ENCODE measurements at regions not wholly inside any gene's neighbourhood (a gene's known extent, or its start where the extent isn't known, plus 50 kb on each side); places are given as distances from the start of the nearest gene placed in this dataset.

DNA sequence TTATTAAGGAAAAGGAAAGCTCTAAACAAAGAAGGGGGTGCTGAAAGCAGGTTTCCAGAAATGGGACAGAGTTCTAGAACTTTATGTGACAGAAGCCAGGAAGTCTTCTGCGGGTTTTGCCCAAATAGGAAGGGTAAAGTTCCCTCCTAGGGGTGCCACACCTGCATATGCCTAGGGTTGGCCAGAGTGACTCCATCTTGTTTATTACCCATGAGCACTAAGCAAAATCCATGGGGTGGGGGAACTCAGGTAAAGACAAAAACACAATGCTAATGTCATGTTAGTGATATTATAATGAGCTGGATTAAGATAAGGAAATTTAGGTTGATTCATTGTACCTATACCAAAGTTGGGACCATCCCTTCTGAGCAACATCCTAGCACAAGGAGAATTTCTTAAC, 1132.7 kb downstream of the KCNT2 start:
- no peak for DNase-seq
- H4K20me1 ChIP-seq (ENCODE audit: insufficient read depth, low read length) = no peaks in the 10 kb centered on the region
- no peaks in the 10 kb centered on the region for H3K36me3 ChIP-seq (ENCODE audit: insufficient read depth, low read length)
- no peak overlapping the region for H3K9ac ChIP-seq (ENCODE audit: low read depth, low read length)
- H3K4me3 ChIP-seq (ENCODE audit: low read depth in 1 of 2, low read length in 2 of 2) = no peak overlapping the region; a peak in 1 of 4 replicates
- no peaks in the 10 kb centered on the region for H3K79me2 ChIP-seq (ENCODE audit: insufficient read depth, low read length)
- no peak for ATAC-seq (ENCODE audit: insufficient read depth, low read depth)
- TF ChIP-seq, protein P1, sequence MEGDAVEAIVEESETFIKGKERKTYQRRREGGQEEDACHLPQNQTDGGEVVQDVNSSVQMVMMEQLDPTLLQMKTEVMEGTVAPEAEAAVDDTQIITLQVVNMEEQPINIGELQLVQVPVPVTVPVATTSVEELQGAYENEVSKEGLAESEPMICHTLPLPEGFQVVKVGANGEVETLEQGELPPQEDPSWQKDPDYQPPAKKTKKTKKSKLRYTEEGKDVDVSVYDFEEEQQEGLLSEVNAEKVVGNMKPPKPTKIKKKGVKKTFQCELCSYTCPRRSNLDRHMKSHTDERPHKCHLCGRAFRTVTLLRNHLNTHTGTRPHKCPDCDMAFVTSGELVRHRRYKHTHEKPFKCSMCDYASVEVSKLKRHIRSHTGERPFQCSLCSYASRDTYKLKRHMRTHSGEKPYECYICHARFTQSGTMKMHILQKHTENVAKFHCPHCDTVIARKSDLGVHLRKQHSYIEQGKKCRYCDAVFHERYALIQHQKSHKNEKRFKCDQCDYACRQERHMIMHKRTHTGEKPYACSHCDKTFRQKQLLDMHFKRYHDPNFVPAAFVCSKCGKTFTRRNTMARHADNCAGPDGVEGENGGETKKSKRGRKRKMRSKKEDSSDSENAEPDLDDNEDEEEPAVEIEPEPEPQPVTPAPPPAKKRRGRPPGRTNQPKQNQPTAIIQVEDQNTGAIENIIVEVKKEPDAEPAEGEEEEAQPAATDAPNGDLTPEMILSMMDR (IDR thresholded peaks at IDR 0.05; ENCODE audit: borderline replicate concordance, extremely low read depth, low read length, poor library complexity, severe bottlenecking) = no peak
- TF ChIP-seq EZH2 (IDR thresholded peaks at IDR 0.05; ENCODE audit: borderline replicate concordance, low read depth, low read length, severe bottlenecking) = no peak
- no peaks in the 10 kb centered on the region for H3K27me3 ChIP-seq (ENCODE audit: insufficient read depth, low read length, poor library complexity)
- H2AFZ ChIP-seq (ENCODE audit: low read depth, low read length) = no peak overlapping the region
- no peak overlapping the region for H3K4me2 ChIP-seq (ENCODE audit: insufficient read depth, low read length)
- H3K9me3 ChIP-seq (ENCODE audit: insufficient read depth, low read length, severe bottlenecking) = no peaks in the 10 kb centered on the region
- H3K27ac ChIP-seq (ENCODE audit: low read length) = no peak overlapping the region
- no peaks in the 10 kb centered on the region for H3K4me1 ChIP-seq (ENCODE audit: insufficient read depth, low read length)

DNA sequence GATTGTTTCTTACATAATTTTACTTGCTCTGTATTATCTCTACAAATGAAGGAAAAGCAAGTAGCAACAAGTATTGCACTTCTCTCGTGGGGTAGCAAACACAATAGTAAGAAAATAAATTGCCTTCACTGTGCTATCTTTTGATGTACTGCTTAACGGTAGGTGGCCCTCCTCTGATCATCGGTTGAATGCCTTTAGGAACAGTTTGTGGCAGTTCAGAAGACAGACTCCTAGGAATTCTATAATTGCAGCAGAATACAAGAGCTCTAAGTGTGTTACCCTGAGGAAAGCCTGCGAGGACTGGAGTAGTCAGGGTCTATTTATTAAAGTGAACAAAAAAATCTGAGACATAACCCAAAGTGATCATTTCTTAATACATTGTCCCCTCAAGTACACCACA, 1135.9 kb downstream of the KCNT2 start:
- H3K27ac ChIP-seq (ENCODE audit: low read length) = no peak overlapping the region
- no peaks in the 10 kb centered on the region for H3K27me3 ChIP-seq (ENCODE audit: insufficient read depth, low read length, poor library complexity)
- no peak overlapping the region for H3K4me3 ChIP-seq (ENCODE audit: low read depth in 1 of 2, low read length in 2 of 2)
- DNase-seq (no peak), ATAC-seq (ENCODE audit: insufficient read depth, low read depth) (no peak)
- no peak overlapping the region for H3K4me2 ChIP-seq (ENCODE audit: insufficient read depth, low read length)
- no peak for TF ChIP-seq EZH2 (IDR thresholded peaks at IDR 0.05; ENCODE audit: borderline replicate concordance, low read depth, low read length, severe bottlenecking)
- TF ChIP-seq, protein P1 (IDR thresholded peaks at IDR 0.05; ENCODE audit: borderline replicate concordance, extremely low read depth, low read length, poor library complexity, severe bottlenecking) = no peak
- no peak overlapping the region for H2AFZ ChIP-seq (ENCODE audit: low read depth, low read length)
- H3K79me2 ChIP-seq (ENCODE audit: insufficient read depth, low read length) = no peaks in the 10 kb centered on the region
- H3K9ac ChIP-seq (ENCODE audit: low read depth, low read length) = no peak overlapping the region
- H4K20me1 ChIP-seq (ENCODE audit: insufficient read depth, low read length) = no peaks in the 10 kb centered on the region
- H3K9me3 ChIP-seq (ENCODE audit: insufficient read depth, low read length, severe bottlenecking) = no peaks in the 10 kb centered on the region
- H3K4me1 ChIP-seq (ENCODE audit: insufficient read depth, low read length) = no peaks in the 10 kb centered on the region
- no peaks in the 10 kb centered on the region for H3K36me3 ChIP-seq (ENCODE audit: insufficient read depth, low read length)

DNA sequence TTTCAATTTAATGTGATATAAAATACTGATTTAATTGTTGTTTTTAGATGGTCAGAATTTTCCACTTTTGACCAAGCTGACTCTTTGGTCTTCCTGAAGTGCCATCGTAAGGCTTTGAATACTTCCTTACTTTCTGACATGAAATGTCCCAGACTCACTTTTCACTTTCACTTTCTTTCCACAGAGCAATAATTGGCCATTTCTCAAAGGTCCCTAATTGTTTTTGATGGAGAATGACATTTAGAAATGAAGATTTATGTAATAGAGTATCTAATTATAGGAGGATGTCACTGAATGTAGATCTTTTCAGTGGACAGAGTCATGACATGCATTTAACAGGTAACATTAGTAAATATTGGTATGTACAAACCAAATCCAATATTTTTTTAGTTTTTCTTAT, 1141.6 kb downstream of the KCNT2 start:
- H3K4me3 ChIP-seq (ENCODE audit: low read depth in 1 of 2, low read length in 2 of 2) = no peak overlapping the region
- no peaks in the 10 kb centered on the region for H3K9me3 ChIP-seq (ENCODE audit: insufficient read depth, low read length, severe bottlenecking)
- no peak overlapping the region for H3K27ac ChIP-seq (ENCODE audit: low read length)
- no peak overlapping the region for H3K4me2 ChIP-seq (ENCODE audit: insufficient read depth, low read length)
- ATAC-seq (ENCODE audit: insufficient read depth, low read depth) (no peak), DNase-seq (no peak)
- H3K27me3 ChIP-seq (ENCODE audit: insufficient read depth, low read length, poor library complexity) = no peaks in the 10 kb centered on the region
- no peak overlapping the region for H3K9ac ChIP-seq (ENCODE audit: low read depth, low read length)
- no peaks in the 10 kb centered on the region for H3K4me1 ChIP-seq (ENCODE audit: insufficient read depth, low read length)
- H3K79me2 ChIP-seq (ENCODE audit: insufficient read depth, low read length) = no peaks in the 10 kb centered on the region
- H2AFZ ChIP-seq (ENCODE audit: low read depth, low read length) = no peak overlapping the region
- H4K20me1 ChIP-seq (ENCODE audit: insufficient read depth, low read length) = no peaks in the 10 kb centered on the region
- TF ChIP-seq EZH2 (IDR thresholded peaks at IDR 0.05; ENCODE audit: borderline replicate concordance, low read depth, low read length, severe bottlenecking) = no peak
- TF ChIP-seq, protein P1 (IDR thresholded peaks at IDR 0.05; ENCODE audit: borderline replicate concordance, extremely low read depth, low read length, poor library complexity, severe bottlenecking) = no peak
- H3K36me3 ChIP-seq (ENCODE audit: insufficient read depth, low read length) = no peaks in the 10 kb centered on the region

DNA sequence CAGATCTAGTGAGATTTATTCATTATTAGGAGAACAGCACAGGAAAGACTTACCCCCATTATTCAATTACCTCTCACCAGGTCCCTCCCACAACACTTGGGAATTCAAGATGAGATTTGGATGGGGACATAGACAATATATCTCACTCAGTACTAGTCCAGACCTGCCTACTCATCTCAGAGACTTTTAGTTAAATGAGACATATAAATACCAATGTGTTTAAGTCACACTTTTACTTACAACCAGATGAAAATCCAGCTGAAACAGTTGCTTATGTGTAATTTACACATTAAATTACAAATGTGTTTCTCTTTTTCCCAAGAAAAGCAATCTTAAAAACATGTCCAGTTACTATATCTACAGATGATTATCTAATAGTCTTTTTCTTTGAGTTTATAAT, 1145.6 kb downstream of the KCNT2 start:
- no peak for TF ChIP-seq EZH2 (IDR thresholded peaks at IDR 0.05; ENCODE audit: borderline replicate concordance, low read depth, low read length, severe bottlenecking)
- TF ChIP-seq, protein P1 (IDR thresholded peaks at IDR 0.05; ENCODE audit: borderline replicate concordance, extremely low read depth, low read length, poor library complexity, severe bottlenecking) = no peak
- Histone ChIP-seq H3K4me1 (ENCODE audit: insufficient read depth, low read length) (no peaks in the 10 kb centered on the region), H3K9me3 (ENCODE audit: insufficient read depth, low read length, severe bottlenecking) (no peaks in the 10 kb centered on the region), H4K20me1 (ENCODE audit: insufficient read depth, low read length) (no peaks in the 10 kb centered on the region), H3K27me3 (ENCODE audit: insufficient read depth, low read length, poor library complexity) (no peaks in the 10 kb centered on the region), H3K4me2 (ENCODE audit: insufficient read depth, low read length) (no peak overlapping the region), H3K79me2 (ENCODE audit: insufficient read depth, low read length) (no peaks in the 10 kb centered on the region), H3K4me3 (ENCODE audit: low read depth in 1 of 2, low read length in 2 of 2) (no peak overlapping the region), H3K27ac (ENCODE audit: low read length) (no peak overlapping the region), H2AFZ (ENCODE audit: low read depth, low read length) (no peak overlapping the region), H3K36me3 (ENCODE audit: insufficient read depth, low read length) (no peaks in the 10 kb centered on the region), H3K9ac (ENCODE audit: low read depth, low read length) (no peak overlapping the region)
- DNase-seq = no peak
- ATAC-seq (ENCODE audit: insufficient read depth, low read depth) = no peak
